ENCODE measurements at regions not wholly inside any gene's neighbourhood (a gene's known extent, or its start where the extent isn't known, plus 50 kb on each side); places are given as distances from the start of the nearest gene placed in this dataset.

DNA sequence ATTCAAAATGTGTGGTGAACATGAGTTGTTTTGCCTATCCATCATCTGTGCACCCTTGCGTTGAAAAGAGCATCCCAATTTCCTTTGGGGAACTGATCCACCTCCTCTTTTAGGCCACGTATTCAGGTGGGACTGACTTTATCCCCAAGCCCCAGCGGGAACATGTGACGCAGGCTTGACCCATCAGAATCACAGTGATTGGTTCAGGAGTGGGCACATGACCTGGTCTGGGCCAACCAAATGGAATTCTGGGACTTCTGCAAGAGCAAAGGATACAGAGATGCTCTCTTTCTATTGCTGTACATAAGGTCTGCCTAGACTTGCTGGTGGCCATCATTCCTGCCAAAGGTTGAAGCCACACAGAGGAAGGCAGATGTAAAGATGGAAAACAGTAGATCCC lies 158.9 kb downstream of the IRX5 start:
- no TSS peak for BruUV-seq (replicated peaks)
- CTCF ChIA-PET, result no interaction called here
- Histone ChIP-seq H3K27me3 (ENCODE audit: control insufficient read depth, insufficient read depth, low read length) (no peaks in the 10 kb centered on the region), H3K27ac (ENCODE audit: low read length) (no peak overlapping the region), H3K4me3 (ENCODE audit: low read depth in 2 of 2, low read length in 2 of 2) (no peak overlapping the region), H3K36me3 (ENCODE audit: control insufficient read depth, insufficient read depth, low read length) (no peaks in the 10 kb centered on the region), H3K4me1 (ENCODE audit: control insufficient read depth, insufficient read depth, low read length) (no peaks in the 10 kb centered on the region), H3K9me3 (ENCODE audit: control insufficient read depth, insufficient read depth, low read depth, low read length) (no peaks in the 10 kb centered on the region)
- POLR2A ChIA-PET, result no interaction called here
- intact Hi-C loops (cut with micrococcal nuclease; ENCODE audit: unreplicated experiment) (no loop called here), in situ Hi-C loops (cut with HindIII; ENCODE audit: low pct_unique_long_range_greater_than_20kb, low sequenced_read_pairs) (no loop called here)
- no peak for ATAC-seq
- DNase-seq (ENCODE audit: low read depth, low spot score), result no peak
- TF ChIP-seq, protein P1, sequence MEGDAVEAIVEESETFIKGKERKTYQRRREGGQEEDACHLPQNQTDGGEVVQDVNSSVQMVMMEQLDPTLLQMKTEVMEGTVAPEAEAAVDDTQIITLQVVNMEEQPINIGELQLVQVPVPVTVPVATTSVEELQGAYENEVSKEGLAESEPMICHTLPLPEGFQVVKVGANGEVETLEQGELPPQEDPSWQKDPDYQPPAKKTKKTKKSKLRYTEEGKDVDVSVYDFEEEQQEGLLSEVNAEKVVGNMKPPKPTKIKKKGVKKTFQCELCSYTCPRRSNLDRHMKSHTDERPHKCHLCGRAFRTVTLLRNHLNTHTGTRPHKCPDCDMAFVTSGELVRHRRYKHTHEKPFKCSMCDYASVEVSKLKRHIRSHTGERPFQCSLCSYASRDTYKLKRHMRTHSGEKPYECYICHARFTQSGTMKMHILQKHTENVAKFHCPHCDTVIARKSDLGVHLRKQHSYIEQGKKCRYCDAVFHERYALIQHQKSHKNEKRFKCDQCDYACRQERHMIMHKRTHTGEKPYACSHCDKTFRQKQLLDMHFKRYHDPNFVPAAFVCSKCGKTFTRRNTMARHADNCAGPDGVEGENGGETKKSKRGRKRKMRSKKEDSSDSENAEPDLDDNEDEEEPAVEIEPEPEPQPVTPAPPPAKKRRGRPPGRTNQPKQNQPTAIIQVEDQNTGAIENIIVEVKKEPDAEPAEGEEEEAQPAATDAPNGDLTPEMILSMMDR (IDR thresholded peaks at IDR 0.05), result no peak
- TF ChIP-seq SIN3A (IDR thresholded peaks at IDR 0.05; ENCODE audit: borderline replicate concordance, insufficient read depth, low read depth, low read length), result no peak
- TF ChIP-seq, protein P2, sequence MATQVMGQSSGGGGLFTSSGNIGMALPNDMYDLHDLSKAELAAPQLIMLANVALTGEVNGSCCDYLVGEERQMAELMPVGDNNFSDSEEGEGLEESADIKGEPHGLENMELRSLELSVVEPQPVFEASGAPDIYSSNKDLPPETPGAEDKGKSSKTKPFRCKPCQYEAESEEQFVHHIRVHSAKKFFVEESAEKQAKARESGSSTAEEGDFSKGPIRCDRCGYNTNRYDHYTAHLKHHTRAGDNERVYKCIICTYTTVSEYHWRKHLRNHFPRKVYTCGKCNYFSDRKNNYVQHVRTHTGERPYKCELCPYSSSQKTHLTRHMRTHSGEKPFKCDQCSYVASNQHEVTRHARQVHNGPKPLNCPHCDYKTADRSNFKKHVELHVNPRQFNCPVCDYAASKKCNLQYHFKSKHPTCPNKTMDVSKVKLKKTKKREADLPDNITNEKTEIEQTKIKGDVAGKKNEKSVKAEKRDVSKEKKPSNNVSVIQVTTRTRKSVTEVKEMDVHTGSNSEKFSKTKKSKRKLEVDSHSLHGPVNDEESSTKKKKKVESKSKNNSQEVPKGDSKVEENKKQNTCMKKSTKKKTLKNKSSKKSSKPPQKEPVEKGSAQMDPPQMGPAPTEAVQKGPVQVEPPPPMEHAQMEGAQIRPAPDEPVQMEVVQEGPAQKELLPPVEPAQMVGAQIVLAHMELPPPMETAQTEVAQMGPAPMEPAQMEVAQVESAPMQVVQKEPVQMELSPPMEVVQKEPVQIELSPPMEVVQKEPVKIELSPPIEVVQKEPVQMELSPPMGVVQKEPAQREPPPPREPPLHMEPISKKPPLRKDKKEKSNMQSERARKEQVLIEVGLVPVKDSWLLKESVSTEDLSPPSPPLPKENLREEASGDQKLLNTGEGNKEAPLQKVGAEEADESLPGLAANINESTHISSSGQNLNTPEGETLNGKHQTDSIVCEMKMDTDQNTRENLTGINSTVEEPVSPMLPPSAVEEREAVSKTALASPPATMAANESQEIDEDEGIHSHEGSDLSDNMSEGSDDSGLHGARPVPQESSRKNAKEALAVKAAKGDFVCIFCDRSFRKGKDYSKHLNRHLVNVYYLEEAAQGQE (IDR thresholded peaks at IDR 0.05; ENCODE audit: insufficient read depth in 1 of 2, low read depth in 2 of 2, low read length in 1 of 2), result no peak
- no peak for TF ChIP-seq POLR2AphosphoS5 (IDR thresholded peaks at IDR 0.05; ENCODE audit: low read depth, low read length)
- TF ChIP-seq TCF7L2 (IDR thresholded peaks at IDR 0.05; ENCODE audit: low read depth, low read length), result no peak

DNA sequence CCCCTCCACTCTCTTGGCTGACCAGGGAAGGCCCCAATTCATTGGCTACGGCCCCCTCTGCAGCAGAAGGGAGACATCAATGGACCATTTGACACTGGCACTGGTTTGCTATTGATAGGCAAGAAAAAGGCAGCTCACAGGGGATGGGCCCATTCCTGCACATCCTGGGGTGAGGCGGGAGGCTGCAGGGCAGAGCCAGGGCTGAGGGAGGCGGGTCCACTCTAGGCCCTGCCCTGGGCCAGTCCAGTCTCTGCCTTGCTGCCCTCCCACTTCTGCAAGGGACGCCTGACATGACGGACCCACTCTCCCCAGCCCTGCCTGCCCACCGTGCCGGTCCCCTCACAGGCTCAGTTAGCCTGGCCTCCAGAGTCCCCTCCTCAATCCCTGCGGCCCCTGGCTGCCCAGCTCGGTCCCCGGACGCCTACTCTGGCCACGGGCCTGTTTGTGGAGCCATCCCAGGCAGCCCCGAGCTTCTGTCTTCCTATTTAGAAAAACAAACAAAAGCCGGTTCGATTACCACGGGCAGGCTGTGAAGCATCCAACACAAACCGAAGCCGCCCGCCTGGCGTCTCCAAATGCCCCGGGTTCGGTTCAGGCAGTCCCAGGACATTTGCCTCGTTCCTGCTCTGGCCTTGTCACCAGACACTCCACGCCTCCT lies 160.7 kb downstream of the IRX5 start:
- in situ Hi-C loops (cut with HindIII; ENCODE audit: low pct_unique_long_range_greater_than_20kb, low sequenced_read_pairs), result no loop called here
- Histone ChIP-seq H3K27ac (ENCODE audit: low read length) (no peak overlapping the region), H3K9me3 (ENCODE audit: control insufficient read depth, insufficient read depth, low read depth, low read length) (no peaks in the 10 kb centered on the region), H3K27me3 (ENCODE audit: control insufficient read depth, insufficient read depth, low read length) (no peaks in the 10 kb centered on the region), H3K4me1 (ENCODE audit: control insufficient read depth, insufficient read depth, low read length) (no peaks in the 10 kb centered on the region), H3K4me3 (ENCODE audit: low read depth in 2 of 2, low read length in 2 of 2) (no peak overlapping the region), H3K36me3 (ENCODE audit: control insufficient read depth, insufficient read depth, low read length) (no peaks in the 10 kb centered on the region)
- POLR2A ChIA-PET, result no interaction called here
- ATAC-seq, result no peak
- TF ChIP-seq TCF7L2 (IDR thresholded peaks at IDR 0.05; ENCODE audit: low read depth, low read length), result no peak
- TF ChIP-seq SIN3A (IDR thresholded peaks at IDR 0.05; ENCODE audit: borderline replicate concordance, insufficient read depth, low read depth, low read length), result no peak
- TF ChIP-seq, protein P2 (IDR thresholded peaks at IDR 0.05; ENCODE audit: insufficient read depth in 1 of 2, low read depth in 2 of 2, low read length in 1 of 2), result no peak
- TF ChIP-seq, protein P1 (IDR thresholded peaks at IDR 0.05), result no peak
- TF ChIP-seq POLR2AphosphoS5 (IDR thresholded peaks at IDR 0.05; ENCODE audit: low read depth, low read length), result no peak
- DNase-seq (ENCODE audit: low read depth, low spot score), result no peak
- intact Hi-C loops (cut with micrococcal nuclease; ENCODE audit: unreplicated experiment), result no loop called here
- BruUV-seq (replicated peaks), result no TSS peak
- CTCF ChIA-PET, result no interaction called here

All from Panc1 (cell line).